Nephron progenitor cell (in vitro differentiated cells): ENCODE measurements at regions not wholly inside any gene's neighbourhood (a gene's known extent, or its start where the extent isn't known, plus 50 kb on each side); places are given as distances from the start of the nearest gene placed in this dataset.
A peak's percentile ranks its signal among the peaks of the same experiment; 100 is the strongest.

Source experiments
- DNase-seq: peaks from one replicate; pipeline ENCODE4 v3.0.0; 2021
- H3K27ac Mint-ChIP-seq: 2 replicates; pipeline ENCODE4 v1.8.0; 2021; ENCODE audit warnings: mild to moderate bottlenecking, moderate library complexity, mixed read lengths
- H3K27me3 Mint-ChIP-seq: 2 replicates; pipeline ENCODE4 v1.8.0; 2021; ENCODE audit warnings: mild to moderate bottlenecking, low read depth, mixed read lengths; ENCODE audit not compliant: poor library complexity
- H3K36me3 Mint-ChIP-seq: 2 replicates; pipeline ENCODE4 v1.8.0; 2021; ENCODE audit warnings: low read depth, mixed read lengths
- H3K4me1 Mint-ChIP-seq: 2 replicates; pipeline ENCODE4 v1.8.0; 2021; ENCODE audit warnings: mixed read lengths
- H3K4me3 Mint-ChIP-seq: 2 replicates; pipeline ENCODE4 v1.8.0; 2021; ENCODE audit warnings: mild to moderate bottlenecking, moderate library complexity, mixed read lengths
- H3K9me3 Mint-ChIP-seq: 2 replicates; pipeline ENCODE4 v1.8.0; 2021; ENCODE audit warnings: mild to moderate bottlenecking, moderate library complexity, mixed read lengths
- TF ChIP-seq, protein P1 (sequence below): fragments of 200-600 bp; sonication (generic); IDR thresholded peaks from 2 replicates; pipeline ENCODE4 v1.5.0; 2021; ENCODE audit warnings: antibody characterized with exemption

DNA sequence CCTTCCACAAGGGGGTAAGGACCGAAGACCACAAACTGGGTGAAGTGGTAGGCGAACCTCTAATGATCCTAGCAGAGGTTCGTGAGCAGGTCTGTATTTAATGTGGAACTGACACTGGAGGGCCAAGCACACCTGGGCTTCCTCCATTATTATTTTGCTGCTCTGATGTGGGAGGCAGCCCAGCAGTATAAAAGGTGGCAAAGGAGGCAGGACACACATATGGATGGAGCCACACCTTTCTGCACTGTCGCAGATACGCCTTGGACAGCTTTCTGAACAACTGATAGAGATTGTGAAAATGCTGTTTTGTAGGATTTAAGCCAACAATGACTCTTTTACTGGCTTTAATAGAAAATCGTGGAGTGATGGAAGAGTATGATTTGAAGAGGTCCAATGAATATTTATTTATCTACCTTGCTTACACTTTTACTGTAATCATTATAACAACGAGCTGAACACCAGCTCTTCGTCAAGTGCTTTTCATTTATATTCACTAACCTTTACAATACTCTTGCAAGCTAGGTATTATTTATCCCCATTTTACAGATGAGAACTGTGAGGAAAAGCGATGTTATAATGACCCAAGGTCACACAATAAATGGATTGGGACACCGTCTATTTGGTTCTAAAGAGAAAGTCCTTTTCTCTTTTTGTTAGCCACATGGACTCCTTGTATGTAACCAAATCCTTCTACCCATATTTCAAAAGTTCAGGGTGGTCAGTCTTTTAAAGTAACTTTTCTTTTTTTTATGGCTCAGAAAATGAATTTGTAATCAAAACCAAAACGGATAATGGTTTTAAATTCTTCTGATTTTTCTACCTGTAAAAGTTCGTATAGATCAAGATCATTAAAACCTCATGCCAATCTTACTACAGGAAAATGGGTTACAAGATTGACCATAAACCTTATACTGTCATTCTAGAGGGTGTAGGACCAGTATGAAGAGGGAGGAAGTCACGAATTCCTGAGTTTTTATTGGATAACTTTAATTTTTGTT, 116.9 kb downstream of the UTRN start:
- TF ChIP-seq, protein P1, sequence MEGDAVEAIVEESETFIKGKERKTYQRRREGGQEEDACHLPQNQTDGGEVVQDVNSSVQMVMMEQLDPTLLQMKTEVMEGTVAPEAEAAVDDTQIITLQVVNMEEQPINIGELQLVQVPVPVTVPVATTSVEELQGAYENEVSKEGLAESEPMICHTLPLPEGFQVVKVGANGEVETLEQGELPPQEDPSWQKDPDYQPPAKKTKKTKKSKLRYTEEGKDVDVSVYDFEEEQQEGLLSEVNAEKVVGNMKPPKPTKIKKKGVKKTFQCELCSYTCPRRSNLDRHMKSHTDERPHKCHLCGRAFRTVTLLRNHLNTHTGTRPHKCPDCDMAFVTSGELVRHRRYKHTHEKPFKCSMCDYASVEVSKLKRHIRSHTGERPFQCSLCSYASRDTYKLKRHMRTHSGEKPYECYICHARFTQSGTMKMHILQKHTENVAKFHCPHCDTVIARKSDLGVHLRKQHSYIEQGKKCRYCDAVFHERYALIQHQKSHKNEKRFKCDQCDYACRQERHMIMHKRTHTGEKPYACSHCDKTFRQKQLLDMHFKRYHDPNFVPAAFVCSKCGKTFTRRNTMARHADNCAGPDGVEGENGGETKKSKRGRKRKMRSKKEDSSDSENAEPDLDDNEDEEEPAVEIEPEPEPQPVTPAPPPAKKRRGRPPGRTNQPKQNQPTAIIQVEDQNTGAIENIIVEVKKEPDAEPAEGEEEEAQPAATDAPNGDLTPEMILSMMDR, result no peak
- H3K4me1 Mint-ChIP-seq, result no peaks in the 10 kb centered on the region
- H3K27ac Mint-ChIP-seq, result no peak overlapping the region

DNA sequence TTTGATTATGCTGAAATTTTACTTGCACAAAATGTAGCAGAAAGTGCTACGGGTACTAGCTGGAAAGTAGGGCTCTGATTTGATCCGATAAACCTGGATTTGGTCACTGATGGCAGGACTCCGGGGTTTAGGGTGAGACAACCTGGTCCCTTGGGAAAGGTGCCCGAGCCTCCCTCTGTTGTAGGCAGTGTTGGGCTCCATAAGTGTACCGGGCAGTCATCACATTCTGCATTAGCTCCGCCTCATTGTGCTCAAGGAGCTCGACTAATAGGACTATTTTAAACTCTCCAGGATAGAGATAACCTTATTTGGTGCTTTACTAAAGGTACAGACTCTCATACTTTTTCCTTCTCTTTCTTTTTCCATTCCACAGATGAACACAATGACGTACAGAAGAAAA, 117.6 kb downstream of the UTRN start:
- Mint-ChIP-seq H3K9me3 (peaks cover 15% of the 10 kb centered on the region), H3K27me3 (peaks cover 2% of the 10 kb centered on the region), H3K4me1 (no peaks in the 10 kb centered on the region), H3K27ac (no peak overlapping the region), H3K4me3 (no peak overlapping the region), H3K36me3 (peaks cover 36% of the 10 kb centered on the region)
- TF ChIP-seq, protein P1, result no peak
- DNase-seq, result no peak

More for the DNA sequence above, 116.9 kb downstream of the UTRN start:
- H3K36me3 Mint-ChIP-seq, result peaks cover 40% of the 10 kb centered on the region
- no peak overlapping the region for H3K4me3 Mint-ChIP-seq
- peaks cover 22% of the 10 kb centered on the region for H3K9me3 Mint-ChIP-seq
- peaks cover 2% of the 10 kb centered on the region for H3K27me3 Mint-ChIP-seq
- DNase-seq, result no peak

DNA sequence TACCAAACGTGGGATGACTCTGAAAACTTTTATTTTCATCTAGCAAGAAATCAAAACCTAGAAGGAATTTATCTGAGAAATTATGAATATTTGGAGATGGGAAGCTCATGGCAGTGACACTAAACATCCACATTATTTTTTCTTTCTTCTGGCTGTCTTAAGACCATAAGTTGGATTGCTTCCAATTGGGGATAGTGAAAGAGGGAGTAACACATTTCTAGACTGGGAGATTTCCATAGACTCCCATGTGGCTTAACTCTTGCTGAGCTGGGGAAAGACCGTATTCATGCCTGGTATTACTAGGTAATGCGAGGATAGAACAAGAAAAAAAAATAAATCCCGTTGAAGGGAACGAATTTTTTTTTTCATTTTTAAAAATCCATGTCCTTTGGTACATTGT, 120.0 kb downstream of the UTRN start:
- no peak overlapping the region for H3K4me3 Mint-ChIP-seq
- H3K27ac Mint-ChIP-seq, result no peak overlapping the region
- DNase-seq, result no peak
- H3K4me1 Mint-ChIP-seq, result peaks cover 9% of the 10 kb centered on the region
- peaks cover 2% of the 10 kb centered on the region for H3K27me3 Mint-ChIP-seq
- TF ChIP-seq, protein P1, result no peak
- no peaks in the 10 kb centered on the region for H3K9me3 Mint-ChIP-seq
- H3K36me3 Mint-ChIP-seq, result peaks cover 18% of the 10 kb centered on the region

DNA sequence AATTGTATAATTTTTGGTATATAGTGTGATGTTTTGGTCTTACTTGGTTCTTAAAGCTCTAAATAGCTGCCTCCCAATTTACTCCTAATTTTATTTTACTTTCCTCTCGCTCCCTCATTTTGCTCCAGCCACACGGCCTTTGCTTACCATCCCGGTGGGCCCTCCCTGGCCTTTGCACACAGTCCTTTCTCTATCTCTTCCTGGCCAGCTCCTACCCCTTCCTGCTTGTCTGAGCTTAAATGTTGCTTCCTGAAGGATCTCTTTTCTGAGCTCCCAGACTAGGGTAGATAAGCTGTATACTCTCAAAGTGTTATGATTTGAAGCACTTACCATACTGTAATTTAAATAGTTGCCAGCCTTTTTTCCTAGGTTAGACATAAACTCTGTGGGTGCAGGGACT, 121.7 kb downstream of the UTRN start:
- Mint-ChIP-seq H3K9me3 (peaks cover 6% of the 10 kb centered on the region), H3K36me3 (peaks cover 15% of the 10 kb centered on the region), H3K27ac (no peak overlapping the region), H3K4me3 (no peak overlapping the region), H3K4me1 (peaks cover 13% of the 10 kb centered on the region), H3K27me3 (peaks cover 2% of the 10 kb centered on the region)
- TF ChIP-seq, protein P1, result no peak
- no peak for DNase-seq

DNA sequence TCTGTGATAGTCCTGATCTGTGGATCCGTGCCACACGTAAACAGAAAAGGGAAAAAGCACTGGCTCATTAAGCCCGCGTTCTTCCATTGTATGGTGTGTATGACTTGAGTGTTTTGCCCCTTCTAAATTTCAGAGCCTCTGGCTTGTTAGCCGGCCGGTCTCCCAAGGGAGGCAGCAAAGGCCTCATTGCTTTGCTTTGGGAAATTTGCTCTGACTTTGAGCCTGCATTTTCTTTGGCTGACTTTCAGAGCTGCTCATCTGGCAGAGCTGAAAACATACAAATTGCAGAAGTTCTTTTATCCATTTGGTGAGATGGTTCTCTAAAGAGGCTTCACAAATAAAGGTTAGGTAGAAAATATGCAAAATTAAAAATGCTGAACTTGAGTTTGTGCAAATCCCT, 123.0 kb downstream of the UTRN start:
- Mint-ChIP-seq H3K36me3 (peaks cover 9% of the 10 kb centered on the region), H3K9me3 (peaks cover 6% of the 10 kb centered on the region), H3K4me3 (no peak overlapping the region), H3K27ac (peak overlapping the region; percentile 81), H3K4me1 (peaks cover 14% of the 10 kb centered on the region), H3K27me3 (peaks cover 2% of the 10 kb centered on the region)
- DNase-seq, result peak; percentile 14
- TF ChIP-seq, protein P1, result no peak
